Thoracic aorta (tissue), 2 donors: ENCODE measurements at regions not wholly inside any gene's neighbourhood (a gene's known extent, or its start where the extent isn't known, plus 50 kb on each side); places are given as distances from the start of the nearest gene placed in this dataset.
A peak's percentile ranks its signal among the peaks of the same experiment; 100 is the strongest.

Source experiments
- ATAC-seq: fragments of 150-250 bp; one replicate; pipeline ENCODE4 v1.8.0; 2017; ENCODE audit warnings: low read depth; ENCODE audit not compliant: insufficient number of reproducible peaks, low FRiP score
- DNase-seq: peaks from one replicate; pipeline ENCODE4 v3.0.0-alpha.2; 2020; ENCODE audit warnings: low spot score
- H3K27ac ChIP-seq, 2 donors: fragments of 200-600 bp; sonication (generic); 1 replicate in 1 of 2; 2 replicates in 1 of 2; pipeline ENCODE4 v1.5.1; 2016; ENCODE audit warnings: mild to moderate bottlenecking in 2 of 2, moderate library complexity in 2 of 2
- H3K27me3 ChIP-seq: fragments of 200-600 bp; sonication (generic); replicated peaks from 2 replicates; pipeline ENCODE4 v1.6.0; 2016; ENCODE audit warnings: mild to moderate bottlenecking; ENCODE audit not compliant: insufficient read depth
- H3K36me3 ChIP-seq: fragments of 200-600 bp; sonication (generic); one replicate; pipeline ENCODE4 v1.5.1; 2016
- H3K4me1 ChIP-seq, 2 donors: fragments of 200-600 bp; sonication (generic); 1 replicate in 1 of 2; 2 replicates in 1 of 2; pipeline versions ENCODE4 v1.5.1 to v1.6.0; 2016; ENCODE audit warnings: low read depth in 2 of 2, mild to moderate bottlenecking in 1 of 2; ENCODE audit not compliant: control insufficient read depth in 1 of 2
- H3K4me3 ChIP-seq: fragments of 200-600 bp; sonication (generic); 2 replicates; pipeline ENCODE4 v1.5.1; 2016; ENCODE audit warnings: mild to moderate bottlenecking
- H3K9me3 ChIP-seq: fragments of 200-600 bp; sonication (generic); 2 replicates; pipeline ENCODE4 v1.5.1; 2016
- CTCF ChIP-seq: fragments of 200-600 bp; sonication (generic); IDR thresholded peaks from one replicate; pipeline ENCODE4 v1.5.1; 2019; ENCODE audit warnings: antibody characterized with exemption

- no peak for DNase-seq
- no peak for ATAC-seq
- Histone ChIP-seq H3K36me3 (no peaks in the 10 kb centered on the region), H3K27me3 (no peaks in the 10 kb centered on the region), H3K27ac (no peak overlapping the region), H3K4me3 (no peak overlapping the region), H3K4me1 (peaks cover 11 to 15% of the 10 kb centered on the region in 2 donors), H3K9me3 (no peaks in the 10 kb centered on the region)
- TF ChIP-seq CTCF: no peak
Measured at GRCh38 chr9:117775591-117775990, 71.4 kb downstream of the TLR4 start.

GRCh38 chr9:117777823-117778222 lies 73.6 kb downstream of the TLR4 start:
- peaks cover 11 to 15% of the 10 kb centered on the region in 2 donors for H3K4me1 ChIP-seq
- ATAC-seq: no peak
- H3K4me3 ChIP-seq: no peak overlapping the region
- H3K27ac ChIP-seq: no peak overlapping the region
- H3K9me3 ChIP-seq: no peaks in the 10 kb centered on the region
- TF ChIP-seq CTCF: no peak
- H3K27me3 ChIP-seq: no peaks in the 10 kb centered on the region
- DNase-seq: no peak
- H3K36me3 ChIP-seq: no peaks in the 10 kb centered on the region

- no peaks in the 10 kb centered on the region for H3K9me3 ChIP-seq
- no peak for ATAC-seq
- DNase-seq: no peak
- no peak overlapping the region for H3K4me3 ChIP-seq
- H3K27ac ChIP-seq: no peak overlapping the region
- H3K4me1 ChIP-seq: peaks cover 11 to 22% of the 10 kb centered on the region in 2 donors
- TF ChIP-seq CTCF: no peak
- H3K27me3 ChIP-seq: no peaks in the 10 kb centered on the region
- H3K36me3 ChIP-seq: no peaks in the 10 kb centered on the region
Measured at GRCh38 chr9:117779760-117780159, 75.6 kb downstream of the TLR4 start.

GRCh38 chr9:117782931-117783788 lies 79.0 kb downstream of the TLR4 start:
- DNase-seq (no peak), ATAC-seq (peak; percentile 73)
- no peaks in the 10 kb centered on the region for H3K36me3 ChIP-seq
- H3K27me3 ChIP-seq: no peaks in the 10 kb centered on the region
- peak overlapping the region; percentile 63 for H3K4me3 ChIP-seq
- TF ChIP-seq CTCF: peak; percentile 62
- H3K9me3 ChIP-seq: no peaks in the 10 kb centered on the region
- H3K27ac ChIP-seq: no peak overlapping the region
- peaks cover 11 to 22% of the 10 kb centered on the region in 2 donors for H3K4me1 ChIP-seq

- ATAC-seq: no peak
- peak overlapping the region; percentile 63 for H3K4me3 ChIP-seq
- H3K9me3 ChIP-seq: no peaks in the 10 kb centered on the region
- no peak for DNase-seq
- H3K27ac ChIP-seq: no peak overlapping the region
- TF ChIP-seq CTCF: no peak
- no peaks in the 10 kb centered on the region for H3K27me3 ChIP-seq
- no peaks in the 10 kb centered on the region for H3K36me3 ChIP-seq
- peaks cover 5 to 18% of the 10 kb centered on the region in 2 donors for H3K4me1 ChIP-seq
Measured at GRCh38 chr9:117783828-117784227, 79.6 kb downstream of the TLR4 start.
